ENCODE measurements at regions not wholly inside any gene's neighbourhood (a gene's known extent, or its start where the extent isn't known, plus 50 kb on each side); places are given as distances from the start of the nearest gene placed in this dataset.

- no peak overlapping the region for H2BK120ac ChIP-seq (replicated peaks; ENCODE audit: low read depth, low read length)
- H3K4me1 ChIP-seq (replicated peaks in 1 of 4; ENCODE audit: control insufficient read depth in 3 of 4, insufficient read depth in 4 of 4, low read length in 3 of 4): no peaks in the 10 kb centered on the region
- no peak overlapping the region for H3K18ac ChIP-seq (ENCODE audit: extremely low read depth, low read length)
- no peaks in the 10 kb centered on the region for H4K20me1 ChIP-seq (replicated peaks in 1 of 2; ENCODE audit: control insufficient read depth in 1 of 2, insufficient read depth in 2 of 2, low read length in 2 of 2)
- H2AK5ac ChIP-seq (ENCODE audit: low read depth, low read length): no peak overlapping the region
- no peak overlapping the region for H3K4me2 ChIP-seq (ENCODE audit: insufficient read depth in 1 of 2, low read depth in 2 of 2, low read length in 2 of 2)
- no peak overlapping the region for H2BK20ac ChIP-seq (ENCODE audit: low read length)
- no peak overlapping the region for H2BK12ac ChIP-seq (ENCODE audit: low read depth, low read length)
- H2BK15ac ChIP-seq (ENCODE audit: low read length): no peak overlapping the region
- H3K27me3 ChIP-seq (replicated peaks in 1 of 4; ENCODE audit: control insufficient read depth in 3 of 4, extremely low read depth in 1 of 4, insufficient read depth in 3 of 4, low read length in 3 of 4): no peaks in the 10 kb centered on the region
- no peaks in the 10 kb centered on the region for H3K9me3 ChIP-seq (ENCODE audit: insufficient read depth in 2 of 2, low read depth in 1 of 2, low read length in 1 of 2)
- H4K8ac ChIP-seq (ENCODE audit: extremely low read depth, insufficient read depth, low read length): no peak overlapping the region
- H3K14ac ChIP-seq (ENCODE audit: insufficient read length): no peak overlapping the region
- H3K23me2 ChIP-seq (ENCODE audit: low read depth, low read length): peaks cover 2% of the 10 kb centered on the region; the same call in 1 of the 2 replicates
- no peak overlapping the region for H3K27ac ChIP-seq (ENCODE audit: low read depth, low read length)
- H2BK5ac ChIP-seq (ENCODE audit: low read depth, low read length): no peak overlapping the region
- no peaks in the 10 kb centered on the region for H3K36me3 ChIP-seq (ENCODE audit: control insufficient read depth in 2 of 4, insufficient read depth in 4 of 4, low read length in 3 of 4)
- no peak overlapping the region for H3K9ac ChIP-seq (replicated peaks in 1 of 4; ENCODE audit: extremely low read depth in 1 of 4, low read depth in 3 of 4, low read length in 3 of 4)
- H4K5ac ChIP-seq (ENCODE audit: insufficient read length, low read depth, low read length): no peak overlapping the region
- DNase-seq (ENCODE audit: low read depth in 1 of 2, low spot score in 2 of 2) (no peak), FAIRE-seq (no peak)
- H3K56ac ChIP-seq (replicated peaks; ENCODE audit: insufficient read length, low read depth, low read length): no peak overlapping the region
- no peak overlapping the region for H2AFZ ChIP-seq (ENCODE audit: low read length)
- CTCF ChIA-PET (ENCODE audit: partially characterized antibody): interaction anchor here (1.3 kb wide), 1 partner anchor 11 kb away, joined by 3 read pairs; no protein-coding TSS in a partner anchor
- no peak overlapping the region for H3K4me3 ChIP-seq (ENCODE audit: extremely low read depth in 1 of 4, insufficient read depth in 2 of 4, low read depth in 3 of 4, low read length in 4 of 4)
- H4K91ac ChIP-seq (replicated peaks; ENCODE audit: insufficient read length, low read length): no peak overlapping the region
- H3K4ac ChIP-seq (replicated peaks; ENCODE audit: insufficient read length, low read depth, low read length): no peak overlapping the region
- WGBS, 2 experiments (ENCODE audit: extremely low coverage in 1 of 2, insufficient coverage in 1 of 2, insufficient read length in 1 of 2, insufficient replicate concordance in 2 of 2, low coverage in 1 of 2, low lambda C conversion rate in 2 of 2, missing lambda C conversion rate in 1 of 2): 90% methylated on average over 1 of the region's 1 CpG; no CpG with 5 or more reads in 1 of the 2 experiments
- no peaks in the 10 kb centered on the region for H3K79me1 ChIP-seq (ENCODE audit: low read depth, low read length)
- POLR2A ChIA-PET (ENCODE audit: partially characterized antibody): no interaction called here
- no peaks in the 10 kb centered on the region for H3K79me2 ChIP-seq (ENCODE audit: control insufficient read depth in 1 of 2, insufficient read depth in 2 of 2, low read length in 2 of 2)
- TF ChIP-seq EZH2 (IDR thresholded peaks at IDR 0.05; ENCODE audit: low read depth, low read length, severe bottlenecking) (no peak), TCF12 (IDR thresholded peaks at IDR 0.05; ENCODE audit: low read depth, low read length) (no peak), TAF1 (IDR thresholded peaks at IDR 0.05; ENCODE audit: low read depth, low read length) (no peak), CHD2 (IDR thresholded peaks at IDR 0.05; ENCODE audit: low read length) (no peak), MAFK (IDR thresholded peaks at IDR 0.05; ENCODE audit: low read depth, low read length) (no peak), KDM5A (IDR thresholded peaks at IDR 0.05; ENCODE audit: low read length) (no peak), BACH1 (IDR thresholded peaks at IDR 0.05; ENCODE audit: low read length) (no peak), ASH2L (IDR thresholded peaks at IDR 0.05; ENCODE audit: low read length) (no peak), GABPA (IDR thresholded peaks at IDR 0.05; ENCODE audit: borderline replicate concordance, insufficient read depth, low read length) (no peak), HDAC6 (IDR thresholded peaks at IDR 0.05; ENCODE audit: low read depth, low read length) (no peak), POLR2AphosphoS5 (IDR thresholded peaks at IDR 0.05; ENCODE audit: low read depth, low read length) (no peak), EGR1 (IDR thresholded peaks at IDR 0.05; ENCODE audit: borderline replicate concordance, low read depth, low read length) (no peak), SP4 (IDR thresholded peaks at IDR 0.05; ENCODE audit: low read length) (no peak)
- no peak overlapping the region for H3K23ac ChIP-seq (ENCODE audit: insufficient read length)
These were observed 131.5 kb upstream of the MAN1A1 start for GRCh38 chr6:119480961-119481497.
